NCI-H2029 (cell line): ENCODE measurements at regions not wholly inside any gene's neighbourhood (a gene's known extent, or its start where the extent isn't known, plus 50 kb on each side); places are given as distances from the start of the nearest gene placed in this dataset.

Experiments used
- DNase-seq: peaks from one replicate; lab custom pipeline; 2025; lab: John Stamatoyannopoulos, UW

DNA sequence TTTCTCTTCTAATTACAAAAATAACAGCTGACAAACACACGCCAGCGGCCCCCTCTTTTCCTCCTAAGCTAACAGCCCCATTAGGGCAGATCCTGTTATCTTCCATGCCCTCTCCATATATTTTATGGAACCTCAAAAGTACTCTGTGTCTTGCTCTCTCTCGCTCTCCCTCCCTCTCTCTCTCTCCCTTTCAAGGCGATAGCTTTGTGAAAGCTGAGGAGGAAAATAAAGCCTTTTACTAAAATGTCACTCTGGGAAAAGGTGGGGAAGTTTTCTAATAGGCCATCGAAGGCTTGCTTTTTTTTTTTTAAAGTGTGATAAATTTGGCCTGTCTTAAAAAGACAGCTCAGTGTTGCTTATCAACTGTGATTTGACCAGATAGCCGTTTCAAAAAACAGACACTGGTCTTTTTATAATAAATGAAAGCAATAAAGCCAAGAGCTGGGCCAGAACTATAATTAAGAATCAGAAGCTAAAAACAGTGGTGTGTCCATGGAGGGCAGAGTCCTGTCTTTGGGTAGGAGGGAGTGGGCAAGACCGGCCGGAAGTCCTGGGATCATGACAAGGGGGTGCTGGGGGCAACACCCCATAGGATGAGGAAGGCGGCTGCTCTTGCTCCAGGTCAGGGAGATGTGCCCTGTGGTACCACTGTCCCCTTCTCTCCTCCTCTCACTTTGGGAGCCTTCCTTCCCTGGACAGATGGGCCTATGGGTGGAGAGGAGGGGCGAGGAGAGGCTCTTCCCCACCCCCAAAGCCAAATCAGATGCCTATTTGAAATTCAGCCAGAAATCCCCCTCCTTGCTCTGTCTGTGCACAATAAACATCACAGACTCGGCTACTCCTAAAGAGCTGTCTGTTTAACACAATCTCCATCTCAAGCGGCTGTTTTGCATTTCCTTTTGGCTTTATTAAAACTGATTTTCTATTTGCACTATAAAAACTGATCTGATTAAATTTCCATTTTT lies 267.2 kb downstream of the BUD13 start:
- no peak for DNase-seq

DNA sequence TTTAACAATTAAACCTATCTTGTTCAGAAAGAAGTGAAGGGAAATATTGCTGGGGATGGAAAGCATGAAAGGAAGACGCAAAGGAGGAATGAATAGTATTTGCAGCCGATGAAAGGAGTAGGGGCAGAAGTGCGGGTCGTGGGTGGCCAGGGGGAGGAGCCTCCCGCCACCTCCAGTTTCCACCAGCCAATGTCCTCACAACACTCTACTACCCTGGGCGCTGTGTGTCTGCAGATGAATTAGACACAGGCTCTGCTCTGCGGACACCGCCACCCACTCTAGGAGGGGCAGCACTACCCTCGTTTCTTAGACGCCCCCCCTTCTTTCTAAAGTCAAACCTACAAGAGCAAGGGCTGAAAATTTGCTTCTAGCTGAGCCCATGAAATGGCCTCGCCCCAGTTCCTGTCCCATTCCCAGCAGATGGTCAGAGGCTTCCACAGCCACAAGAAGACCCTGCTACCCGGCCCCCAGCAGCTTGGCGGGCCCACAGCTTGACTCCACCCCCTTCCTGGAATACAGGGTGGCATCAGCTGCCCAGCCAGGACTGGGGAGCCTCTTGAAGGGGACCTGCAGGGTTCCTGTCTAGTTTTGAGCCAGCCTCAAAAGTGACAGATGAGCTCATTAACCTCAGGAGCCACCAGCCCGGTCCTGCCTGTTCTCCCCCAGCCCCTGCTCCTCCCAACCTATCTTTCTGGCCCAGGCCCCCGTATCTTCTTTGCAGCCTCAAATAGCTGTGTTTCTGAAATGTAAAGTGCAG lies 268.1 kb downstream of the BUD13 start:
- no peak for DNase-seq

DNA sequence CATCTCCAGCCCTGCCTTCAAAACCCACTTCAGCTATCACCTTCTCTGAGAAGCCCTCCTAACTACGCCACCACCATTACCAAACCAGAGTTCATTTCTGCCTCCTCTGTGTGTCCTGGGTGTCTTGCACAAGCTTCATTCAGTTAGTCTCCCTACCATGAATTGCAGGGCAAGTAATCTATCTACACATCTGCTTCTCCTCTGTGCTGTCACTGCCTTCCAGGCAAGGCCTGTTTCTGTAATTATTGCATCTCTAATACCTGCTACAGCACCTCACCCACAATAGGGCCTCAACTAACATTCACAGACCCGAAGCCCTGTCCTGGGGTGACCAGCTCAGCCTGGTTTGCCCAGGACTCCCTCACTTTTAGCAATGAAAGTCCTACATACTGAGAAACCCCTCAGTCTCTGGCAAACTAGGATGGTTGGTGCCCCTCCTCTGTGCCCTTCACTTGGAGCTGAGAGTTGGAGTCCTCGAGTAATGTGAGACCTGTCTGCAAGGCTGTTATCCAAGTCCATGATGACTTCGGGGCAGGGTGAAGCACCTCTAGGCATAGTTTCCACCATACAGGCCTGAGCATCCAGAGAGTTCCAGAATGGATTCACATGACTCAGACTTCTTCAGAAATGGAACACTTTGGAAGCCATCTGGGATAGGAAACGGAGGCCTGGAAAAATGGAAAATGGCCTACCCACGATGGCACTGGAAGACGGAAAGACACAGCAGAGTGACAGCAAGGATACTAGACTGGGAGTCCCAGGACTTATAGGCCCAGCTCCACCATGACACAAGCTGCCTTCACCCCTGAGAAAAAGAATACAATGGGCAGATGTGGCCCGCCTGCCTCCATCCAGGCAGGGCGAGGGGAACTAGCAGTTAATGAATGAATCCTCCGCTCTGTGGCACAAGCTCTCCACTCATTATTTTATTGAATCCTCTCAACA lies 269.3 kb downstream of the BUD13 start:
- DNase-seq: no peak

DNA sequence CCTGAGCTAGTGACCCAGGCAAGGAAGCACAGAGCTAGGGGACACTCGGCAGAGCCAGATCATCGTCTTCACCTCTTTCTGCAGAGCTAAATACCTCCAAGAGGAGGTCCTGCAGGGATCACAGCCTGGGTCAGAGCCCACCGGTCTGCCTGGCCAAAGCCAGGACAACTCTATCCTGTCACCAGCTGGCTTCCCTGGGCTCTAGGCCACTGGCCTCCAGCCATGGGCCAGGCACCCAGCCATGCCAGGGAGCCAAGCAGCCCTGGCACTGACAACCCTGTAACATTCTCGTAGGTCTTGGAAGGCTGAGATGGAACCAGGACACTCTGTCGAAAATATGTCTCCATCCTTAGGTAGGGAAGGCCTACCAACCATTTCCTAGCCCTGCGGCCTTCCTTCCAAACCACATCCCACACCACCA lies 270.1 kb downstream of the BUD13 start:
- DNase-seq: no peak

DNA sequence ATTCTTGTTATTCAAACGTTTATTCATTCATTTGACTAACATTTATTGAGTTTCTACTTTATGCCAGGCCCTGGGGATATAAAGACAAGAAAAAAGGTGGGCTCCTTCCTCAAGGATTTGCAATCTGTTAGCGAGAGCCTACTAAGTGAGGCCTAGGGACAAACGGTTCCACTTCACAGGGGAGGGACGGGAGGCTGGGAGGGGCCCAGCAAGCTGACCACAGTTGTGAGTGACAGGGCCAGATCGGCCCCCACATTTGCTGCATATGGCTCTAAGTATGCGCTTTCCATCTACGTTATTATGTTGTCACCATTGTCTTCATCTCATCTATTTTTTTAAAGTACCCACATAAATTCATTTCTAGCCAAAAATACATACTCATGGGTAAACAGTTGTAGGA lies 271.1 kb downstream of the BUD13 start:
- DNase-seq: no peak

DNA sequence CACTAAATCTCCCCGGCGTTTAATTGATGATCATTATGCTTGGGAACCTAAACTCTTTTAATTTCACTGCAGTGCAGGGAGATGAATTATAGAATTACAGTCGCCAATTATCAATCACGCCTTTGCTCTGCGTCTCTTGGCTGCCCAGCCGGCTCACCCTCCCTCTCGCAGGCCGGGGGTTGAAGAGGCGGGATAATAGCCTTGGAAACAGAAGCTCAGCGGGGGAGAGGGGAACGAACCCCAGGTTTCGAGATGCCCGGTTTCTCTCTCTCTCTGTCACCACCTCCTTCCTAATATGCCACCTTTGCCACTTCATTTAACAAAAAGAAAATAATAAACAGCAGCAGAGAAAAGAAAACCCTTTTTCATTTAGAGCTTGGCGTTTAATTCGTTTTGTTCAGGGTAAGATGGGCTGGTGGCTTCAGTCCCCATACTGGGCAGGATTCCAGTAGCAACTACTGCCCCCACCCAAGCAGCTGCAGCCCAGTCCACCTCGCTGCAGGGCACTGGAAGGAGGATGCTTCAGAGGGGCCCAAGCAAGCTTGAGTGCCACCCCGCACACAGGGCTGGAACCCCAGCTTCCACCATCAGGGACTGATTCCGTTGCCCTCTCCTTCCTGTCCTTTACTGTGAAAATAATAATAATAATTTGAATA lies 271.7 kb downstream of the BUD13 start:
- no peak for DNase-seq

DNA sequence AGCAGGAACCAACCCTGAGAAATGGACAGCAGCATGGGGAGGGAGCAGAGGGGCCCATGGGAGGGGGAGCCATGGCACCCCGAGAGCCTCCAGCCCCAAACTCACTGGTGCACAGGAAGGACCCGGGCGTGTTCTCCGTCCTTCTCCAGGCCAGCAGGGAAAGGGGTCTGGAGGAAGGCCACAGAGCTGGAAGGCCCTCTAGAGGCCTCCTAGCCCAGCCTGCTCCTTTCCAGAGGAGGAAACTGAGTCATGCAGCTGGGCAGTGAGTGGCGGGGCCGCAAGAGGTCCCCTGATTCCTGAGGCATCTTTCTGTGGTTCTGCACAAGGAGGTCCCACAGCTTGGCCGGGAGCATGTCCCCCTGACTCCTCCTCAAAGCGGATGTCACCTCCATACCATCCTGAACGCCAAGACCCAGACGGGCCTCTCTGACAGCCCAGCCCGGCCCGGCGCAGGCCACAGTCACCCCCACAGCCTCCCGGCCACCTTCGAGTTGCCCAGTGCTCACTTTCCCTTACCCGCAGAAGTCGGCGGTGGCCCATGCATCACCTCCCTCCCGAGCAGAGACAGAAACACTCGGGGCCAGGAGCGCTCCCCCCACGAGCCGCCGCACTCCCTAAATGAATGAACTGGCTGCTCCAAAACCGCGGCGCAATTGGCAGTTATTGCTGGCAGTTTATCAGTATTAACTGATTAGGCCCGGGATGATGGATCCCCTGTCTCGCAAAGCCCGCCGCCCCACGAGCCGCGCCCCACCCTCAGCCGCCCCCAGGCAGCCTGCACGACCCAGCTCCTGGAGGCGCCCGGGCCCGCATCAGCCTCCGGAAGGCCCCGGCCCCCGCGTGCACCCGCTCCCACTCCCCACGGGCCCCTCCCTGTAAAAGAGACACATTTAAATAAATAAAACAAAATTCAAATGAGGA lies 272.5 kb downstream of the BUD13 start:
- DNase-seq: no peak

DNA sequence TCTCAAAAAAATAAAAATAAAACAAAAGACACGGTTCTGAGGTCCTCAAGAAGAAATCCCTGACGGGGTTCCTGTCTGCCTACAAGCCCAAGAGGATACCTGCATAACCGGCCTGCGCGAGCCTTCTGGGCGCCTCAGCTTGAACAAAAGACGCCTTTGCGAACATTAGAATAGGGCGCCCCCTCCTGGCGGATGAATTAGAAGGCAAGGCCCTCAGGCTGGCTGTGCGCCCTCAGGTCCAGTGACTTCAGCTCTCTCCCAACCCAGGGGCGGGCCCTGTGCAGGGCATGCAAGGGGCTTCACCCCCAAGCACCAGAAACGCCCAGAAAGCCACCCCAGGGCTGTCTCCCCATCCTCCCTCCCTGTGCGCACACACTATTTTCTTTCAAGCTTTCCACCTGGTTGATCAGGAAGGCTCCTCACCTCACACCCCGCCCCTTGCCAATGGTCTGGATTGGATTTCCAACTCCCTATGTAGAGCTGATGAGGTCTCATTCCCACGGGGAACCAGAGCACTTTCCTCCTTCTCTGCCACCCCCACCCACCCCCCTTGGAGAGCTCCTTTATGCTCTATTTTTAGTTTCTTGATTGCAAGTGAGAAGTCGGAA lies 273.3 kb downstream of the BUD13 start:
- peak; percentile 39 for DNase-seq

DNA sequence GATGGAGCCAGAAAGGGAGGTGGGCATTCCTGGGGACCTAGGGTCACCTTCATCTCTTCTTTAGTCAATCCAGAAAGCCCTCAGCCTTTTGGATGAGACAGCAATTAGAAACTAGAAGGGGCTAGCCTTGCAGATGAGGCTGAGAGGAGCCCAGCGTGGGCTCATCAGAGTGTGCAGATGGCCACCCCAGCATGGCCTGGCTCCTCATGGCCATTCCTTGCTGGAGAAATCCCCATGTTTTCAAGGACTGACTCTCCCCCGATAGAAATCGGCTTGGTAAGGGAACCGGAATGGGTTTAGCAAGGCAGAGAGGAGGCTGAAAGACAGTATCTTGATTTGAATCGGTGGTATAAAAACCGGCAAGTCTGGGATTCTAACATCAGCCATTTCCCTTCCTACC lies 274.6 kb downstream of the BUD13 start:
- no peak for DNase-seq

DNA sequence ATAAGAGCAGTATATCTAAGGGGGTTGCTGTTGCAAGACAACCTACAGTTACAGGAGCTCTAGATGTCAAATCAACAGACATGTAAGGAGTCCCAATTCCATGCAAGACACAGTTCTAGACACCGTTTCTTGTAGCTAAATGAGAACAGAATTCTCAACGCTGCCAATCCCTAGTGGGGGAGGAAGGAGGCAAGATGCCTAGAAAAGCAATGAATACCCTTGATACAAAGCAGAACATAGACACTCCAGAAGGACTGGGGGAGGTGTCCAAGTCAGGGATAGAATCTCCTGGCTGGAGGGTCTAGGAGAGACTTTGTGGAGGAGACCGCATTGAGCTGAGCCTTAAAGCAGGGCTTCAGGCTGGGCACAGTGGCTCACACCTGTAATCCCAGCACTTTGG lies 280.2 kb downstream of the BUD13 start:
- DNase-seq: no peak

DNA sequence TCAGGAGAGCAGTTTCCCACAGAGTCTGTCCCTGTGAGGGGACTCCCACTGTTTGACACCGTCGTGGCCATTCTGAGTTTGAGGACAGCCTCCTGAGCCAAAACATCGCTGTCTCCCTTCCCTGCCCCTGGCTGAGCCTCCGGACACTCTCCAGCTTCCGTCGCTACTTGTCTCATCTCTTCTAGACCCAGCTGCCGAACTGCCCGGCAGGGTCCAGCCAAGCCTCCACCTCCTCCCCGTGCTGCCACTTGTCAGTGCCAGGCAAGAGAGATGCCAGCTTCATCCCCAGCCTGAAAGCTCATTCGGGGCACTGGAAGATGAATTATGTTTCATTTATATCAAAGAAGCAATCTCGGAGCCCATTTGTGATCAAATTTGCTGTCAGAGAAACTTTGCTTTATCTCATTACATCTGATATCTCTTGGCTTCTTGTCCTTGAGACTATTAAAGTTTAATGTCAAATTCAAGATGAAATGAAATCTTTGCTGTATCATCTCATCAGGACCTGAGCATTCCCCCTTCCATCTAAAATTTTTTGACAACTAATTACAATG lies 283.9 kb downstream of the BUD13 start:
- no peak for DNase-seq

DNA sequence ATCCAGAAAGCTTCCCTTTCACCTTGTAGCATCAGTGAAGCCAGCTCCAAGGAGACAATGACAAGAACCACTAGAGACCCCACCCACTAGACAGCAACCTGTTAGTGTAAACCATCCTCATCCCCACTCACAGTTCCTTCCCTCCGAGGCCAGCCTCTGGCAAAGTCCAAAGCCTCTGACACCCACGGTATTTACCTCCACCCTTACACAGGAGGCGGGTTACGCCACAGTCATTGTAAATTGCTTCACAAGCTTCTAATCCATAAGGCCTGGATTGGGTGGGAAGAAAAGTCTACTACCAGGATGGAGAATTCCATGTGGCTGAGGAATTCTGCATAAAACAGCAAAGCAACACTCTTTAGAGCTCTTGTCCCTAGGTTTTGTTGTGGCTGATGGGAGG lies 287.4 kb downstream of the BUD13 start:
- DNase-seq: no peak

DNA sequence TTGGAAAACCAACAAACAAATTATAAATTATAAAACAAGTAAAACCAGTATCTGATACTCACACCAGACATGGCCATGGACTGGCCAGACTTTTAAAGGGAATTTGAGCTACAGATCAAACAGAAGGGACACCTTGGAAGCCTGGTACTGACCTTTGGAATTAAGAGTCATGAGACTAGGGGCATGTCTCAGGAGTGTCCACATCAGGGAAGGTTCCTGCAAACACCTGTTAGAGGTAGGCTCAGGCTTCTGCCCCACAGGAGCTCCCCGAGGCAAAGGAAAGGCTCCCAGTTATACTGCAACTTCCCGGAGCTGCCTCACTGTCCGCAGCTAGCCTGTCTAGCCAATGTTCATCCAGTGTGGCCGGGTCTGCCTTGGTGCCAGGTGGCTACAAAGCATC lies 290.1 kb downstream of the BUD13 start:
- no peak for DNase-seq

DNA sequence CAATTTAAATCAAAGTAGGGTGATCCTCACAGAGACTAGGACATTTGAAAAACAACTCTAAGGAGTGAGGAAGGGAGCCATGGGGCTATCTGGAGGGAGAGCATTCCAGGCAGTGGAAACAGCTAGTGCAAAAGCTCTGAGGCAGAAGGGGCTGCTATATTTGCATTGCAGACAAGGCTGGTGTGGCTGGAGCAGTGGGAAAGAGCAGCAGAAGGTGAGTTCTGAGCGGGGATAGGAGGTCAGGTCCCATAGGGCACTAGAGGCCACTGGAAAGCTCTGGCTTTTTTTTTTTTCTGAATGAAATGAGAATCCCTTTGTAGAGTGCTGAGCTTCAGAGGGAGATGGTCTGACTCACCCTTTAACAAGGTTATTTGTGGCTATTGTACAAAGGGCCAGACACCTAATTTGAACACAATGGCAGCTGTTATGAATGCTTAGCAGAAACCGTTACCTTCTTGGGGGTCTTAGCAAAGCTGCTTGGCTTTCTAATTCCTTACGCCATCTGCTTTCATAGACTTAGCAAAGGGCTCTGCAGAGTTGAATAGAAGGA lies 291.6 kb downstream of the BUD13 start:
- DNase-seq: no peak

DNA sequence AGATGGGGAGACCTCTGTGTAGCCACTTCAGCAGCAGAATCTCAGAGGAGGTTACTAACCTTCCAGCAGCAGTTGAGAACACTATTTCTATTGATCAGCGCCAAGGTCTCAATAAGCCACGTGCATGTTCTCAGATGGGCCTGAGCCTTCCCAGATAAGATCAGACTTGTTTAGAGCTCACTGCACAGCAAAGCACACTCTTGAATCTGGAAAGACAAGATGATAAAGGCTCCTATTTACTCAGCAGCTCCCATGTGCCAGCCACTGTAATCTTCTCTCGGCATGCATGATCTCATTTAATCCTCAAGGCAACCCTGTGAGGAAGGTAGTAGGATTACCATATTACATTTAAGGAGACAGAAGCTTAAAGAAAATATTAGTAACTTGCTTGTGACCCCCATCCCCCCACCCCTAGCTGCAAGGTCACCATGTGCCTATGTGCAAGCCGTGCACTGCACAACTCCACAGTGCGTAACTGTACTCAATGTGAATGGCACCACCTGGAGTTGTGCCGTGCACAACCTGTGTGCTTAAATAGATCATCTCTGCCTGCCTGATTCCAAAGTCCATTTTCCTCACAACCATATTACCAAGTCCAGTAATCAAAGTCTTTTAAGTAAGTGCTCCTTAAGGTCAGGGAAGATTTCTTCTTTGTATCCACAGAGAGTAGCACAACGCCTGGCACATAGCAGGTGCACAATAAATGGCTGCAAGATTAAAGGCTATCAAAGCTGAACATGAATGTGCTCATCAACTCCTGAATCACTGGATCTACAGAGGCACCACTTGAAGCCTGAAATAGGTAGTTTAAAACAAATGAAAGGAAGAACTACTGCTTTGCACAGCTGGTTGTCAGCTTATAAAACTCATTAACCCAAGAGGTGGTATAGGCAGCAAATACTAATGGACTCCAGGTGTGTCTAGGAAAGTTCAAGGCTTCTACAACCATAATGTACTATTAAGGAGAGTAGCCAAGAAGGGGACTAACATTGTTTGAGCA lies 293.8 kb downstream of the BUD13 start:
- DNase-seq: no peak

DNA sequence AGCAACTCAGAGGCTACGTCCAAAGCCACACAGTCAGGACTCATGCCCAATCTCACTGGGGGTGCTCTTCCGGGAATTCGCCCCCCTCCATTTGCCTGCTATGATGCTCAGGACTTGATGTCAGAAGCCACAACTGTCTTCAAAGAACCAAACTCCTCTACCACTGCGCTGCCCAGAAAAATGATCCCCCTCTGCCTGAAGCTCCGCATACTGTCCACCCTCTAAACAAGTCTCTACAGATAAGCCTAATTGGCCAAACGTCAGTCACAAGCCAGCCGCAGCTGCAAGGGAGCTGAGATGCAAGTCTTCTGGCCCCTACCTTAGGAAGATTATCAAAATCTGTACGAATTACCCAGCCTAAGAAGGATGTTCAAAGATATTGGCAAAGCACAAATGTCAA lies 294.6 kb downstream of the BUD13 start:
- no peak for DNase-seq

DNA sequence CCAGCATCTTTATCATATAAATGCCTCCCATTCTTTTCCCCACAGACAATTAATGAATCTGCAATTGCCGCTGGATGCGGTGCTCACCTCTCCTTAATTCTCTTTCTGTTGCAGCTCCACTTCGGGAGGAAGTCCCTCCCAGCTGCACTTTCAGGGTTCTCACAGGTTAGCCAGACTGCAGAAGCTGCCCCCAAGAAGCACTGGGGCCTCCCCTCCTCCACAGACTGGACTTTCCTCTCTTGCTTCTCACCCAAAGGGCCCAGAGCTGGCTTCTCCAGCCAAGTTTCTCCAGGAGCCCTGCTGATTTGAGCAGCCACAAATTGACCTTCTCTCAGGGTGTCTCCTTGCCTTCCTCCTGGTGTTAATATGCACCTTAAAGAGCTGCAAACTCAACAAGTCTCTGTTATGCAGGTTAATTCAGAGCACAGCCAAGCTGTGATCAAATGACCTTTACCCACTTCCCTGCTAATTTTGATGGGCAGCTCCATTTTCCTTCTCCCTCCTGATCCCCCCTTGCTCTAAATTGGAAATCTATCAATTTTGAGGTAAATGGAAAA lies 298.9 kb downstream of the BUD13 start:
- no peak for DNase-seq
